ENCODE measurements at regions not wholly inside any gene's neighbourhood (a gene's known extent, or its start where the extent isn't known, plus 50 kb on each side); places are given as distances from the start of the nearest gene placed in this dataset.

GRCh38 chr12:31866523-31866922 is 92.7 kb upstream of the RESF1 start:
- DNase-seq, result no peak

DNA sequence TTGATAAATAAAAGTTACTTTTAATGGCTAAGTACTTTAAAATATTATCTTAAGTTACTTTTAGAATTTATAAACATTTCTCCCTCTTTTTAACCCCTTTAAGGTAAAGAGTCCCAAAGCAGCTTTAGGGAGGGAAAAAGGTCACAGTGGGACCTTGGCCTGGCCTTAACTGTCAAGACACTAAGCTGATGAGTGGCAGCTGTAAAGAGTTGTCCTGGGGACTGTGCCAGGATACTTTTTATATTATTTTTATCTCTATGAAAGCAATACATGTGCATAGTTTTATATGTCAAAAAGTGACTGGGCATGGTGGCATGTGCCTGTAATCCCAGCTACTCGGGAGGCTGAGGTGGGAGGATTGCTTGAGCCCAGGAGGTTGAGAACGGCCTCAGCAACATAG is 94.2 kb upstream of the RESF1 start:
- no peak for DNase-seq

GRCh38 chr12:31861360-31861759 is 97.9 kb upstream of the RESF1 start:
- DNase-seq, result no peak

DNA sequence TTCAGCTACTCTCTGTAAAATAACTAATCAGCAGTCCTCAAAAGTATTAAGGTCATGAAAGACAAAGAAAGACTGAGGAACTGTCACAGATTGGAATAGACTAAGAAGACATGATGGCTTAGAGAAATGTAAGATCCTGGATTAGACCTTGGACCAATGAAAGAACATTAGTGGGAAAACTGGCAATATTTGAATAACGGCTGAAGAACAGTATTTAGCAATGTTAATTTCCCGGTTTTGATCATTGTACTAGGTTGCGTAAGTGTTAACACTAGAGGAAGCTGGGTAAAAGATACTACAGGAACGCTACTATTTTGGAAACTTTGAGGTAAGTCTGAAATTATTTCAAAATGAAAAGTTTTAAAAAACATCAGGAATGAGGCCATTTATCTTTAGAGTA is 98.8 kb upstream of the RESF1 start:
- no peak for DNase-seq

DNA sequence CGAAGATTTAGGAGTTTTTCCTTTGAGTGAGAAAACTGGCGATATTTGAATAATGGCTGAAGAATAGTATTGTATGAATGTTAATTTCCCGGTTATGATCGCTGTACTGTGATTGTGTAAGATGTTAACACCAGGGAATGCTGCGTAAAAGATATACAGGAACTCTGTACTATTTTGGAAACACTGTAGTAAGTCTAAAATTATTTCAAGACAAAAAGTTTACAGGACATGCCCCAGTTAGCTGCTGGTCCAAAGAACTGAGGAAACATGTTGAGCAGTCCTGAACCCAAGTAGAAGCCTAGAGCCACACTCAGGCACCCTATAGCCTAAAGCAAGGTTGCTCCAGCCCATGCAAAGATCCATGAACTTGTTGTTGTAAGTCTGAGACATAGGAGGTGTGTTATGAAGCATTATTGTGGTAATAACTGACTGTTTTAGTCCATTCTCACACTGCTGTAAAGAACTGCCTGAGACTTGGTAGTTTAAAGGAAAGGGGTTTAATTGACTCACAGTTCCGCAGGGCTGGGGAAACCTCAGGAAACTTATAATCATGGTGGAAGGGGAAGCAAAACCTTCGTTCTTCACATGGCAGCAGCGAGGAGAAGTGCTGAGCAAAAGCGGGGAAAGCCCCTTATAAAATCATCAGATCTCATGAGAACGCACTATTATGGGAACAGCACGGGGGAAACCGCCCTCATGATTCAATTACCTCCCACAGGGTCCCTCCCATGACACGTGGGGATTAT is 99.8 kb upstream of the RESF1 start:
- no peak for DNase-seq

- DNase-seq, result no peak
These were observed 103.8 kb upstream of the RESF1 start for GRCh38 chr12:31855427-31855826.

- DNase-seq, result no peak
These were observed 105.2 kb upstream of the RESF1 start for GRCh38 chr12:31853977-31854376.

DNA sequence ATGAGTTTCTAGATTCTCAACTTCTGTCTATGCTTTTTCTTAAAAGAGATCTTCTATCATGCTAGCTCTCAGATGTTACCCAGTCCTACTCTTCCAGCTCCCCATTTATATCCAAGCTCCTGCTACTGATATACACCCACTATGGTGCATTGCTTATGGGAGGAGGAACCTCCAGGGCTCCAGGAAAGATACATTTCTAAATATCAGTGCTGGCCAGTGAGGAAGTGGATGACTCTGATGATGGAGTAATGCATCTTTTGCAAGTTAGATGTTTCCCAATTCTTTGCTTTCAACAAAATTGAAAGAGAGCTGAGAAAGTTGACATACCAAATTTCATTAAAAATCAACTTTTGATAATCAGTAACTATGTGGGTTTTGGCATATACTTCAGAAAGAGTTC is 105.7 kb upstream of the RESF1 start:
- no peak for DNase-seq

- no peak for DNase-seq
These were observed 108.9 kb upstream of the RESF1 start for GRCh38 chr12:31850268-31850667.

DNA sequence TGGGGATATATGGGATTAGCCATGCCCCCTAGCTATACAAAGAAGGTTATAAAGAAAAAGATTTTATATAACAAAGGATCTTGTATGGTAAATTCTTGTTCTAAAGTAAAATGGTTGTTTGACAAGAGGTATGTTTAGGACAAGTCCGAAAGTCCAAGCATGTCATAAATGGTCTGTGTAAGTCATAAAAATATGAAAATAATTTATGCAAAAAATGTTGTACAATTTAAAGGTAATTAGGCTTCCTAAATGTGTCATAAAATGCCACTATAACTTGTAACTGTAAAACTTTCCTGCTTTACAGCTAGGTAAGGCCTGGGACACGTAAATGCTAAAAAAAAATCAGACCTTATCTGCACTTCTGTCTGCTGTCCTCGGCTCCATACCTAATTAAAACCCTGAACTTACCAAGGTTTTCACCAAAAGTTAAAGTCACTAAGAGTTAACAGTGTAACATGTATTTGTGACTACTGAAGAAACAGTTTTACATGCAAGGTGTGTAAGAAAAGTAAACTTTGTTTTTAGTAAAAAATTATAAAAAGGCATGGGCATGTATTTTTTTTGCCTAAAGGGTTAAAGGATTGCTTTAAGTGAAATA is 110.0 kb upstream of the RESF1 start:
- DNase-seq, result no peak

- no peak for DNase-seq
These were observed 112.8 kb upstream of the RESF1 start for GRCh38 chr12:31846405-31846804.

GRCh38 chr12:31845613-31846322 is 113.4 kb upstream of the RESF1 start:
- DNase-seq, result no peak

GRCh38 chr12:31843398-31844095 is 114.7 kb upstream of the AMN1 start:
- DNase-seq, result no peak

- no peak for DNase-seq
These were observed 109.1 kb upstream of the AMN1 start for GRCh38 chr12:31837913-31838312.

GRCh38 chr12:31835276-31835882 is 106.6 kb upstream of the AMN1 start:
- no peak for DNase-seq

- DNase-seq, result no peak
These were observed 105.3 kb upstream of the AMN1 start for GRCh38 chr12:31834150-31834549.

DNA sequence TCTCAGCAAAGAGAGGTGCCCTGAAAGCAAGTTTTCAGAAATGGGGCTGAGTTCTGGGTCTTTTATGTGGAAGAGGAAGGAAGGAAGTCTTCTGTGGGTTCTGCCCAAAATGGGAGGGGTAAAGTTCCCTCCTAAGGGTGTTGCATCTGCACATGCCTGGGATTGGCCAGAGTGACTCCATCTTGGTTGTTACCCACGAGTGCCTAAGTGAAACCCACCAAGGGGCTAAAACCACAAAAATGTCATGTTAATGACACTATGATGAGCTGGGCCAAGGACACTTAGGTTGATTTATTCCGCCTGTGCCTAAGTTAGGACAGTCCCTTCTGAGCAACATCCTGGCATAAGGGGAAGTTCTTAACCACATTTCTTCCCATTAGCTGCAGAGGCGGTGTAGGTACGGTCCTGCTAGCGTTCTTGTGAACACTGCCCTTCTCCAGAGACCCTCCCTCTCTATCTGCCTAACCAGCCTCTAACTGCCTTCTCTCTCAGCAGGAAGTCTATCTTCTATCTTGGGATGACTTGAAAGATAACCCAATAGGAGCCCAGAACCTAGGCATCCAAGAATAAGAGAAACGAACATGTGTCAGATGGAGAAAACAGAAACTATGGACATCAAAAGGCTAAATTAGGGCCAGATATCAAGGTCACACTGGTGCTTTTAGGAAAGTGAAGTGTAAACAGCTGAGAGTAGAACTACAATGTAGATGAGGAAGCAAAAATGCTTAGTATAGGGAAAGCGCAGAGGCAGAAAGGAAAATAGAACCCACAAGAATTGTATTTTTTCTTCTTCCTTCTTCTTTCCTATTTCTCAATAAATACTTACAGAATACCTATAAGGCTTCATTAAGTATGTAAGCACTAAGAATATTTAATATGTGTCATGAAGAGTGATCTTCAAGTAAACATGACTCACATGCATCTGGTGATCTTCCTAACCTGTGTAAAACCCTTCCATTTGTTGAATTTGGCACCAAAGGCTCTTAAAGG is 104.2 kb upstream of the AMN1 start:
- no peak for DNase-seq

DNA sequence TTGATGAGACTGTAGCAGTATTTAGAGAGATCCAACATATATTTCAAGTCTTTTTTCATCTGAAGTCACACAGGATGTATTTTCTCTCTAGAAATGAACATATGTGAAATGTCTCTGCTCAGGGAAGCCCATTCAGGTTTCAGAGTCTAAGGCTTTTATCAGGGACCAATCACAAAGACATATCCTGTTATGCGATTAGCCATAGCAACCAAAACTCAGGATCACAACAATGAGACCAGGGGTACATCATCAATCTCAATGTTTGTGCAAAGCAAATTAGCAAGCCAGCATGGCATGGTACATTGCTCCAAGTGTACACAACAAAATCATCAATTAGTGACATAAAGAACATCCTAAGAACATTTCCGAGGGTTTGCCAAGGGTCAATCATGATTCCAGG is 99.2 kb upstream of the AMN1 start:
- DNase-seq, result no peak

DNA sequence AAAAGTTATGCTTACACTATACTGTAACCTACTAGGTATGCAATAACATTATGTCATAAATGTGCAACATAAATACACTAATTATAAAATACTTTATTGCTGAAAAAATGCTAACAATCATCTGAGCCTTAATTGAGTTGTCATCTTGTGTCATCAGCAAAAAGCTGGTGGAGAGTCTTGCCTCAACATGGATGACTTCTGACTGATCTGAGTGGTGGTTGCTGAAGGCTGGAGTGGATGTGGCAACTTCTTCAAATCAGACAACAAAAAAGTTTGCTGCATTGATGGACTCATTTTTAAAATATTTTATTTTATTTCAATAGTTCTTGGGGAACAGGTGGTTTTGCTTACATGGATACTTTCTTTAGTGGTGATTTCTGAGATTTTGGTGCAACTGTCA is 93.9 kb upstream of the AMN1 start:
- DNase-seq, result no peak

- no peak for DNase-seq
These were observed 92.7 kb upstream of the AMN1 start for GRCh38 chr12:31821484-31821883.

- DNase-seq, result no peak
These were observed 92.0 kb upstream of the AMN1 start for GRCh38 chr12:31820832-31821231.

GRCh38 chr12:31819427-31819826 is 90.6 kb upstream of the AMN1 start:
- no peak for DNase-seq
